Ovary (tissue), 7 donors: ENCODE measurements at regions not wholly inside any gene's neighbourhood (a gene's known extent, or its start where the extent isn't known, plus 50 kb on each side); places are given as distances from the start of the nearest gene placed in this dataset.

ENCODE experiments used
- DNase-seq, 5 donors: peaks; one replicate each; pipeline ENCODE4 v3.0.0-alpha.2; 2019 to 2020
- H3K27ac ChIP-seq, 2 donors: fragments of 200-600 bp; one replicate each; pipeline versions ENCODE4 v1.5.1 to v1.8.0; 2019 to 2022
- H3K27me3 ChIP-seq: fragments of 200-600 bp; one replicate; pipeline ENCODE4 v1.8.0; 2022
- H3K36me3 ChIP-seq: fragments of 200-600 bp; sonication (generic); one replicate; pipeline ENCODE4 v1.5.1; 2019
- H3K4me1 ChIP-seq: one replicate; pipeline ENCODE4 v1.8.1; 2013; ENCODE audit warnings: mild to moderate bottlenecking, moderate library complexity; ENCODE audit not compliant: insufficient read depth
- H3K4me3 ChIP-seq: fragments of 200-600 bp; sonication (generic); one replicate; pipeline ENCODE4 v1.5.1; 2017
- H3K9me3 ChIP-seq, 2 donors: fragments of 200-600 bp in 1 of 2; sonication (generic) in 1 of 2; one replicate each; pipeline versions ENCODE4 v1.5.1 to v1.8.1; 2013 to 2019; ENCODE audit warnings: mild to moderate bottlenecking in 1 of 2, moderate library complexity in 1 of 2
- CTCF ChIP-seq, 3 donors: fragments of 450-650 bp in 2 of 3; fragments of 200-600 bp in 1 of 3; IDR thresholded peaks; one replicate each; pipeline versions ENCODE4 v1.5.1 to v1.8.0; 2016 to 2022; ENCODE audit warnings: antibody characterized with exemption in 3 of 3, mild to moderate bottlenecking in 1 of 3
- EP300 ChIP-seq: sonication (generic); formaldehyde crosslinking; IDR thresholded peaks from one replicate; pipeline ENCODE4 v1.6.1; 2017; ENCODE audit warnings: antibody characterized with exemption
- POLR2A ChIP-seq: fragments of 450-650 bp; IDR thresholded peaks from one replicate; pipeline ENCODE4 v1.6.1; 2017; ENCODE audit warnings: antibody characterized with exemption, mild to moderate bottlenecking, moderate library complexity
- WGBS, 3 donors: extraction: QIAGEN DNeasy Blood & Tissue Kit in 1 of 3; methylation state at CpG; one replicate each; pipeline versions ENCODE4 v1.1.5 to v1.1.7; 2013 to 2017; 5-methylcytosine and 5-hydroxymethylcytosine counted together
- intact Hi-C, 4 donors: fragments of 100-400 bp; cut with DNase I; formaldehyde crosslinking; loops; one replicate each; pipeline versions ENCODE4 v1.11.0 to v1.15.1; 2022 to 2023
- donor health status: DM: no; HTN: no; CAD: no; lungs with moderate emphysema.
- donor health status: DM: no; HTN: no; CAD: no.
- donor health status: Bipolar disorder and iron deficiency.
- donor health status: DM: no; HTN: no; CAD: no.
- donor health status: DM: yes; HTN: yes; CAD: no.

GRCh38 chr20:11216451-11217314 is 542.9 kb upstream of the JAG1 start:
- no peak overlapping the region for H3K4me3 ChIP-seq
- TF ChIP-seq CTCF (IDR thresholded peaks at IDR 0.05) (no peak), EP300 (no peak), POLR2A (no peak)
- no peaks in the 10 kb centered on the region for H3K36me3 ChIP-seq
- peaks cover 10% of the 10 kb centered on the region for H3K4me1 ChIP-seq
- no peaks in the 10 kb centered on the region for H3K9me3 ChIP-seq
- H3K27ac ChIP-seq = no peak overlapping the region
- no peak for DNase-seq
- intact Hi-C loops = no loop called here
- WGBS, 3 donors = 10 to 25% (median 14%) methylated on average over 7 of the region's 7 CpGs
- H3K27me3 ChIP-seq = no peaks in the 10 kb centered on the region

- Histone ChIP-seq H3K27me3 (no peaks in the 10 kb centered on the region), H3K4me1 (peaks cover 13% of the 10 kb centered on the region), H3K9me3 (no peaks in the 10 kb centered on the region), H3K4me3 (no peak overlapping the region), H3K36me3 (no peaks in the 10 kb centered on the region), H3K27ac (no peak overlapping the region)
- no peak for TF ChIP-seq EP300
- TF ChIP-seq POLR2A = no peak
- no peak for TF ChIP-seq CTCF (IDR thresholded peaks at IDR 0.05)
- intact Hi-C loops = no loop called here
- DNase-seq = no peak
- 27 to 31% (median 29%) methylated on average over 6 of the region's 6 CpGs for WGBS, 3 donors
These were observed 543.8 kb upstream of the JAG1 start for GRCh38 chr20:11217326-11218172.

- Histone ChIP-seq H3K4me3 (no peak overlapping the region), H3K4me1 (peaks cover 13% of the 10 kb centered on the region), H3K9me3 (no peaks in the 10 kb centered on the region), H3K27ac (no peak overlapping the region), H3K27me3 (no peaks in the 10 kb centered on the region), H3K36me3 (no peaks in the 10 kb centered on the region)
- TF ChIP-seq EP300 (no peak), POLR2A (no peak), CTCF (IDR thresholded peaks at IDR 0.05) (no peak)
- no peak for DNase-seq
- intact Hi-C loops = no loop called here
- WGBS, 3 donors = 35 to 45% (median 38%) methylated on average over 2 of the region's 2 CpGs
These were observed 544.4 kb upstream of the JAG1 start for GRCh38 chr20:11218173-11218680.

GRCh38 chr20:11219192-11219591 is 545.4 kb upstream of the JAG1 start:
- Histone ChIP-seq H3K9me3 (no peaks in the 10 kb centered on the region), H3K4me1 (peaks cover 13% of the 10 kb centered on the region), H3K36me3 (no peaks in the 10 kb centered on the region), H3K27me3 (no peaks in the 10 kb centered on the region), H3K4me3 (no peak overlapping the region), H3K27ac (no peak overlapping the region)
- TF ChIP-seq CTCF (IDR thresholded peaks at IDR 0.05) (no peak), EP300 (no peak), POLR2A (no peak)
- WGBS, 3 donors = 94 to 98% (median 95%) methylated on average over 3 of the region's 3 CpGs
- no peak for DNase-seq
- intact Hi-C loops = no loop called here
